Iris pigment epithelial cell (primary cell): ENCODE measurements at regions not wholly inside any gene's neighbourhood (a gene's known extent, or its start where the extent isn't known, plus 50 kb on each side); places are given as distances from the start of the nearest gene placed in this dataset.

Source experiments
- DNase-seq: peaks from one replicate; pipeline ENCODE4 v3.0.0-alpha.2; 2011; ENCODE audit warnings: low read depth

DNA sequence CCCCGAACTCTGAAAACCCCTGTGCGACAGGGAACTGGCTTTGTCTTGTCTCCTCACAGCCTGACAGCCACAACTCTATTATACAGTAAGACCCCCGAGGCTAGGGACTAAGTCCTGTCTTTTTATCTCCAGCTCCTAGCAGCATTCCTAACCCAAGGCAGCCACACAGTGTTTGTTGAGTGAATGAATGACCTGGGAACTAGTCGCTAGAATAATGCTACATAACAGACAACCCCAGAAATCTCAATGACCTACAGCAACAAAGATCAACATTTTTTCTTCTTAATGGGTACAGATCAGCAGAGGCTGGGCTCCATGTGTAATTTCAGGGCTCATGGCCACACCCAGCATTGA, 71.4 kb upstream of the TNRC6C start:
- DNase-seq, result no peak

- DNase-seq, result peak; percentile 65
Measured at GRCh38 chr17:77887464-77888241, 70.8 kb upstream of the TNRC6C start.

GRCh38 chr17:77888242-77889134, 70.0 kb upstream of the TNRC6C start:
- no peak for DNase-seq

DNA sequence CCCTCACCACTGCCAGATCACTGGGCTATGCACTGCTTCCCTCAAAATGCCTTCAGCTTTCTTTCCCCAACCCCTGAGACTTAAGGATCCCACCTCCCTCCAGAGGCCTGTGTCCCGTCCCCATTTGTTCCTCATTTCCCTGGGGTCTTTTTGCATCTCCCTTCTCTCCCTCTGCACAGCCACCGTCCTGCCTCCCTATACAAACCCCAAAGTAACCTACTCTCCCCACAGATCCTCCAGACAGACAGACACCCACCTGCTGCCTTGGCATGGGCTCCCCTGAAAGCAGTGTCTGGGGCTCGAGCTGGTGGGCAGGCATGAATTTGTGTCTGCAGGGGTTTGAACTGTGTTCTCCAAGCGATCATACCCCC, 69.4 kb upstream of the TNRC6C start:
- no peak for DNase-seq

DNA sequence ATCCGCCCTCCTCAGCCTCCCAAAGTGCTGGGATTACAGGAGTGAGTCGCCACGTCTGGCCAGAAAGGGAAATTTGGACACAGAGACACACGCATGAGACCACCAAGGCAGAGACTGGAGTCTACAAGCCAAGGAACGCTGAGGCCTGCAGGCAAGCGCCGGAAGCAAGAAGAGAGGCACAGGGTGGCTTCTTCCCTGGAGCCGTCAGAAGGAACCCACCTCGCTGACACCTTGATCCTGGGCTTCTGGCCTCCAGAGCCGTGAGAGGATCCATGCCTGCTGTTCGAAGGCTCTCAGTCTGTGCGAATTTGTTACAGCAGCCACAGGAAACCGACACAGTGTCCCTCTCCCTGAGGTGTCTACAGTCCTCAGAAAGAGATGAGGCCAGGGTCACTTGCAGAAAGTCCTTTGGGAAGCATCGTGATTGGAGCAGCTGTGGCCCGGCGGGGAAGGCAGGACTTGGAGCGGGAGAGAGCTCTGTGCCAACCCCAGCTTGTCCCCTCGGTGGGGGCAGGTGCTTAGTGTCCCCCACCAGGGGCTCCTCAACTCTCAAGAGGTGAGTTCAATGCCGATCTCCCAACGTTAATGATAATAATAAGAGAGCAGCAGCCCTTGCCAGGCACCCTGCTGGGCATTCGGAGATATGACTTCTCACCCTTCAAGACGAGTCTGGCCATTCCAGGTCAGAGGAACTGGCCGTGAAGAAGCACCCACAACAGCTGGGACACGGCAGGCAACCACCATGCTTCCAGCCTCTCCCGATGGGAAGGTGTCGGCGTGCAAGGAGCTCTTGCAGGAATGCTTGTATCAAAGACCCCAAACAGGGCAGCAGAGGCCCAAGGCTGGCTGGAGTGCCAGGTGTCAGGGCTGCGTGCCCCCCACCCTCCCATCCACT, 68.4 kb upstream of the TNRC6C start:
- no peak for DNase-seq

GRCh38 chr17:77890771-77891170, 67.7 kb upstream of the TNRC6C start:
- no peak for DNase-seq

- no peak for DNase-seq
Measured at GRCh38 chr17:77891602-77892001, 66.9 kb upstream of the TNRC6C start.

- DNase-seq, result no peak
Measured at GRCh38 chr17:77892031-77892430, 66.5 kb upstream of the TNRC6C start.

DNA sequence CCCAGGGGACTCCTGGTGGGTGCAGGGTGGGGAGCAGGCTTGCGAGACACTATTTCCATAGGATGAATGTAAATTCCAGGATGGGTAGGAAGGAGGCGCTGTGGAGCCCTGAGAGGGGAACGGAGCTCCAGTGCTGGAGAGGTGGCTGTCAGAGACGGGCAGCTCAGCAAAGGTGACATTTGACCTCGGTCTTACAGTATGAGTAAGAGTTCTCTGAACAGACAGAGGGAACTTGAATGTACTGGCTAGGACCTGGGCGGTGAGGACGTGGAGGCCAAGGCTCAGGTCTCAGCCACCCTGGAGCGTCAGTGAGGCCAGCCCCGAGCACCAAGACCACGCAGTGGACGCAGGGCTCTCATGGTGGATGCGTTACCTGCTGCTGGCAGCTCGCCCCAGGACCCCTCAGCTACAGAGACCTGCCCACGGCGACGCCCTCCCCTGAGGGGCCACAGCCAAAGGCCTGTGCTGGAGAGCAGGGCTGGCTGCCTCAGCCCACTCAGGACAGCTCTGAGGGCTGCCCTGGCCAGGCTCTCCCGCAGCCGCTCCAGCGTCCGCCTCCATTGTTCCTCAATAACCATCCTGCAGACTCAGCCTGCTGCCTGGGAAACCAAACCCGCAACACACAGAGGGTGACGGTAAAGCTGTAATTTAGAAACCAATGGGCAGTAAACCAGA, 65.9 kb upstream of the TNRC6C start:
- no peak for DNase-seq

GRCh38 chr17:77893144-77894044, 65.1 kb upstream of the TNRC6C start:
- no peak for DNase-seq

DNA sequence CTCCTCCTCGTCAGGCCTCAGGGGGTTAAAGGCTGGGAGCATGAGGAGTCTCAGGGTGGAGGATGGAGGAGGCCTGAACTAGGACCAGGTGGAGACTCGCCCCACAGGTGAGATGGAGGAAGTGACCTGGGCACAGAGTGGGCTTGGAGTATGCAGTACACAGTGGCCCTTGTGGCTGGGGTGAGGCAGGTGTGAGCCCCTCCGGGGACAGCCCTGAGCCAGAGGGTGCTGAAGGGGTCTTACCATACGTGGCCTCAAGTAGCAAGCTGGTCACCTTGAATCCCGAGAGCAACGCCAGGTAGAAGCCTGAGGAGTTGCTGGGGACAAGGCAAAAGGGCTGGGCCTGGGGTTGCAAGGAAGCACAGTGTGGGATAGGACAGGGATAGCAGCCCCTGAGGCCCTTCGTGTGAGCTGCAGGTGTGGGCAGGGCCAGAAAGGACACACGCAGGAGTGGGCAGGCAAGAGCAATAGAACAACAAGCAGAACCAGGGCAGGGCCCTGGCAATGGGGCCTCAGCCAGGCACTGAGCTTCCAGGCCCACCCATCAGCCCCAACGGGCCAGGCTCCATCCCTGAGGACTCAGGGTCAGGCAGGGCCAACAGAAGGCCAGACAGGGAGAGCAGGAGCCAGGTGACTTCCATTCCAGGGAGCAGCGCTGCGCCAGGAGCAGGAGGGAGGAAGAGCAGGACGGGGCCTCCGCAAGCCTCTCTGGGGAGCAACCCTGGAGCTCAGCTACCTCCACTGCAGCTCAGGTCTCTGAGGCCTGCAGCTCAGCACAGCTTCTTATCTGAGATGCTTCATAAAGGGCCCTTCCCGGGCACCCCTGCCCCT, 64.2 kb upstream of the TNRC6C start:
- no peak for DNase-seq

DNA sequence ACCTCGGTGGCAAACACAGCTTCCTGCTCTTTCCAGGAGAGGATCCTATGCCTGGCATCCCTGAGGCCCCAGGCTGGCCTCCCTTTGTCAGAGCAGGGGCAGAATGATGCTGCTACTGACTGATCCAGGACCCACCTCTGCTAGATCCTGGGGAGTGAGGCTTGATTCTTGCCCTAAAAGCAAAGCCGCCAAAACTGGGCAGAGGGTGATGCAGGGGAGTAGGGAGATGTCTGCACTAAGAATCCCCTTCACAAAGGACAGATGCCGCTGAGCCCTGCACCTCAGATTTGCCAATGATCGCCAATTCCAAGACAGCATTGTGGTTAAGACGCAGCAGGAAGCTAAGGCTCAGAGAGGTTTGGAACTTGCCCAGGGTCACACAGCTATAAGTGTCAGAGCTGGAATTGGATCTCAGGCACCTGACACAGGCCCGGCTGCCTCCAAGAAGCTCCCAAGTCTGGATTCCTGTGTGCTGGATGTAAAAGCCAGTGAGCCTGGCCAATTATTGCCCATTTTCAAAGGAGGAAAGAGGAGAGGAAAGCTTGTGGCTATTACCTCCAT, 60.7 kb upstream of the TNRC6C start:
- DNase-seq, result no peak

DNA sequence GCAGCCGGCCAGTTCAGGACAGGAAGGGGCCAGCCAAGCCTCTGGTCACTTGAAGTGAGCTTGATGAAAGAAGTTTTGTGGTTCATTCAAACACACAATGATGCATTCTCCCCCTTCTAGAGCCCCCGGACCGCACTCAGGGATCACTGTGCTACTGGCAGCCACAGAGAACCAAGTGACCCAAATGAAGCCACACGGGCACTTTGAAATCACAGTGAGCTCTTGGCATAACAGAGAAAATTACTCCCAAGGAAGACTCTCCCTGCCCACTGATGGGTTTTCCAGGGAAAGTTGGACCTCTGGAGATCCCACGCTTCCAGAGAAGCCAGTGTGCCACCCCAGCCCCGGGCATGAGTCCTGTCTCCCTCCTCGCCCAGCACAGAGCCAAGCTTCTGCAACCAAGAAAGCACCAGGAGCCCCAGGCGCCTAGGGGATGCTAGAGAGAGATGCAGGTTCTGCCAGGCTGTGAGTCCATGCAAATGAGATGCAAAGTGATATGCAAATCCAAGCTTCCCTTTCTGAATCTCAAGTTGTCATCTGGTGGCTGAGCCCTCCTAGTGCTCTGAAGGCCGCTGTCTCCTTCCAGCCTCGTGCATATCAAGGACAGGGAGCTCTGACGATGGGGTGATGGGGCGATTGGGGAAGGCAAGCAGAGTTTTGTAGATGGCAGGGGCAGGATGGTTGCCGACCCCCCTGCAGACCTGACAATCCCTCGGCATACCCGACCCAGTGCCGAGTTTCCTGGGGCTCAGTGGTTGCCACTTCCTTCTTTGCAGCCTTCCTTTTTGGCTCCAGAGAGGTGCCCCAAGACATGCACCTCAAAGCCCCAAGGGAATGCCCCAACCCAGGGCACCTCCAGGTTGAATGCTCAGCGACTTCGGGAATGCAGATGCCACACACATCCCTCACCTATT, 59.7 kb upstream of the TNRC6C start:
- DNase-seq, result no peak

DNA sequence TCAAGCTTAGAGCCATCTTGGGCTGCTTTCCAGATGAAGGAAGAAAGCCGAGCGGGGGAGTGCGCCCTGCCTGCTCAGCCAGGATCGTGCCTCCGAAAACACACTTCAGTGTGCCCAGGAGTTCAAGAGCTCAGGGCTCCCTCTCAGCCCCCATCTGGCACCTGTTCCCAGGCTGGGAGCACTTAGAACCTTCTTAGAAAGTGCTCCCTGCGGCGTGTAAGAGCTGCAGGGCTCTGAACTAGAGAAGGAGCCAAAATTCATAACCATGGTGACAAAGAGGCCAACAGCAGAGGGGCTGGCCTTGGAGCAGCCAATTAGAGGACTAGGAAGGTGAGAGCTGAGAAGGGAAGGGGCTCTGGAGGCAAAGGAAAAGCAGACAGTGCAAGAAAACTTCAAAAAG, 59.0 kb upstream of the TNRC6C start:
- DNase-seq, result no peak

GRCh38 chr17:77901481-77901880, 57.0 kb upstream of the TNRC6C start:
- DNase-seq, result no peak

GRCh38 chr17:77905266-77905665, 53.2 kb upstream of the TNRC6C start:
- no peak for DNase-seq

DNA sequence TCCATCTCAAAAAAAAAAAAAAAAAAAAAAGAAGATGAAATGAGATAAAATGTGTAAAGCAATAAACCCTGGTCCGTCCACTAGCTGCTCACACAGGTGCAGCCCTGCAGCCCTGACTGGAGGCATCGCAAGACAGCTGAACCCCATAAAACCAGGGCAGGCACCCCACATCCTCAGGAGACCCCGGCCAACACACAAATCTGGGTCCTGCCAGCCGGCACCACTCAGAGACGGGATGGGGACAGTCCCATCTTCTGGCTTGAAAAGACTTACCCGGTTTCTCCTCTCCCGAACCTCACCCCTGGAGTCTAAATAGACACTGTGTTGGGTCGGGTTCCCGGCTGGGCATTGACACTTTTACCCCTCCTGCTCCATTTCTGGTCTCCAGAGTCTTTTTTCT, 52.7 kb upstream of the TNRC6C start:
- no peak for DNase-seq

- no peak for DNase-seq
Measured at GRCh38 chr17:77906377-77906871, 52.1 kb upstream of the TNRC6C start.
